ENCODE measurements at regions not wholly inside any gene's neighbourhood (a gene's known extent, or its start where the extent isn't known, plus 50 kb on each side); places are given as distances from the start of the nearest gene placed in this dataset.

GRCh38 chr13:82934000-82934399 lies 948.3 kb downstream of the SLITRK1 start:
- no peak for TF ChIP-seq CTCF (conservative IDR thresholded peaks at IDR 0.05; ENCODE audit: low read depth, low read length)
- DNase-seq (ENCODE audit: low read depth), result no peak

GRCh38 chr13:82925114-82925513 lies 957.2 kb downstream of the SLITRK1 start:
- no peak for TF ChIP-seq CTCF (conservative IDR thresholded peaks at IDR 0.05; ENCODE audit: low read depth, low read length)
- no peak overlapping the region for H3K4me3 ChIP-seq (ENCODE audit: low read length)
- DNase-seq (ENCODE audit: low read depth), result no peak

More at GRCh38 chr13:82934000-82934399, 948.3 kb downstream of the SLITRK1 start:
- H3K4me3 ChIP-seq (ENCODE audit: low read length), result no peak overlapping the region

- TF ChIP-seq CTCF (conservative IDR thresholded peaks at IDR 0.05; ENCODE audit: low read depth, low read length), result no peak
- no peak for DNase-seq (ENCODE audit: low read depth)
- H3K4me3 ChIP-seq (ENCODE audit: low read length), result no peak overlapping the region
Observed at GRCh38 chr13:82917984-82918383, 964.3 kb downstream of the SLITRK1 start.

GRCh38 chr13:82912564-82912963 lies 969.7 kb downstream of the SLITRK1 start:
- no peak for TF ChIP-seq CTCF (conservative IDR thresholded peaks at IDR 0.05; ENCODE audit: low read depth, low read length)
- H3K4me3 ChIP-seq (ENCODE audit: low read length), result no peak overlapping the region
- no peak for DNase-seq (ENCODE audit: low read depth)

GRCh38 chr13:82905071-82905470 lies 977.2 kb downstream of the SLITRK1 start:
- no peak for TF ChIP-seq CTCF (conservative IDR thresholded peaks at IDR 0.05; ENCODE audit: low read depth, low read length)
- H3K4me3 ChIP-seq (ENCODE audit: low read length), result no peak overlapping the region

GRCh38 chr13:82900453-82900852 lies 981.8 kb downstream of the SLITRK1 start:
- no peak overlapping the region for H3K4me3 ChIP-seq (ENCODE audit: low read length)
- no peak for DNase-seq (ENCODE audit: low read depth)
- TF ChIP-seq CTCF (conservative IDR thresholded peaks at IDR 0.05; ENCODE audit: low read depth, low read length), result no peak

More at GRCh38 chr13:82905071-82905470, 977.2 kb downstream of the SLITRK1 start:
- DNase-seq (ENCODE audit: low read depth), result no peak

GRCh38 chr13:82898586-82898985 lies 983.7 kb downstream of the SLITRK1 start:
- TF ChIP-seq CTCF (conservative IDR thresholded peaks at IDR 0.05; ENCODE audit: low read depth, low read length), result no peak
- no peak for DNase-seq (ENCODE audit: low read depth)

More at GRCh38 chr13:82898586-82898985, 983.7 kb downstream of the SLITRK1 start:
- H3K4me3 ChIP-seq (ENCODE audit: low read length), result no peak overlapping the region
